Thyroid gland (tissue), 4 donors: ENCODE measurements at regions not wholly inside any gene's neighbourhood (a gene's known extent, or its start where the extent isn't known, plus 50 kb on each side); places are given as distances from the start of the nearest gene placed in this dataset.
"Not testable (repeated sequence)": the region's sequence is repeated elsewhere in the genome, so short reads cannot be mapped to it uniquely, and the experiment has no call there.

ENCODE experiments used
- DNase-seq, 2 donors: peaks; one replicate each; pipeline ENCODE4 v3.0.0-alpha.2; 2019
- H3K27ac ChIP-seq, 3 donors: fragments of 200-600 bp; sonication (generic); 1 replicate in 2 of 3; 2 replicates in 1 of 3; pipeline ENCODE4 v1.5.1; 2016 to 2019; ENCODE audit warnings: mild to moderate bottlenecking in 1 of 3, moderate library complexity in 1 of 3
- H3K27me3 ChIP-seq: fragments of 200-600 bp; sonication (generic); one replicate; pipeline ENCODE4 v1.5.1; 2019
- H3K36me3 ChIP-seq, 2 donors: fragments of 200-600 bp; sonication (generic); one replicate each; pipeline ENCODE4 v1.5.1; 2016 to 2019
- H3K4me1 ChIP-seq, 2 donors: fragments of 200-600 bp; sonication (generic); one replicate each; pipeline ENCODE4 v1.5.1; 2017 to 2019
- H3K4me3 ChIP-seq, 3 donors: fragments of 200-600 bp; sonication (generic); replicated peaks in 1 of 3; 1 replicate in 2 of 3; 2 replicates in 1 of 3; pipeline ENCODE4 v1.5.1; 2016; ENCODE audit warnings: mild to moderate bottlenecking in 1 of 3
- H3K9me3 ChIP-seq: fragments of 200-600 bp; sonication (generic); one replicate; pipeline ENCODE4 v1.5.1; 2017
- CTCF ChIP-seq, 6 experiments: fragments of 200-600 bp in 3 of 6; fragments of 450-650 bp in 3 of 6; sonication (generic) in 3 of 6; IDR thresholded peaks; one replicate each; pipeline ENCODE4 v1.5.1; 2016 to 2019; ENCODE audit warnings: antibody characterized with exemption in 6 of 6, mild to moderate bottlenecking in 2 of 6, inconsistent platforms in 1 of 6, moderate library complexity in 1 of 6
- POLR2A ChIP-seq, 2 donors: fragments of 450-650 bp; IDR thresholded peaks; one replicate each; pipeline ENCODE4 v1.6.1; 2017; ENCODE audit warnings: antibody characterized with exemption in 2 of 2, mild to moderate bottlenecking in 2 of 2, moderate library complexity in 1 of 2
- WGBS, 2 donors: methylation state at CpG; one replicate each; pipeline ENCODE4 v1.1.5; 2017; 5-methylcytosine and 5-hydroxymethylcytosine counted together
- intact Hi-C: fragments of 100-400 bp; cut with DNase I; formaldehyde crosslinking; loops from one replicate; pipeline ENCODE4 v1.15.1; 2023

- peak; percentile 54 to 62 for DNase-seq
- intact Hi-C loops = no loop called here
- Histone ChIP-seq H3K27me3 (no peaks in the 10 kb centered on the region), H3K4me1 (peaks cover 33 to 45% of the 10 kb centered on the region in 2 donors), H3K4me3 (no peak overlapping the region), H3K9me3 (no peaks in the 10 kb centered on the region), H3K27ac (peak overlapping the region; percentile 75 to 89 (median 82)), H3K36me3 (no peaks in the 10 kb centered on the region)
- 30 to 35% methylated on average over 21 of the region's 21 CpGs for WGBS, 2 donors
- peak in 2 of 6 experiments; percentile 2 to 12 for TF ChIP-seq CTCF (IDR thresholded peaks at IDR 0.05)
- TF ChIP-seq POLR2A (IDR thresholded peaks at IDR 0.05) = no peak
Measured at GRCh38 chr2:105487142-105488069, 88.6 kb upstream of the FHL2 start.

GRCh38 chr2:105486762-105487141 is 87.9 kb upstream of the FHL2 start:
- intact Hi-C loops = no loop called here
- Histone ChIP-seq H3K9me3 (no peaks in the 10 kb centered on the region), H3K4me3 (no peak overlapping the region), H3K36me3 (no peaks in the 10 kb centered on the region), H3K4me1 (peaks cover 33 to 45% of the 10 kb centered on the region in 2 donors), H3K27ac (peak overlapping the region; percentile 75 to 89 (median 82)), H3K27me3 (no peaks in the 10 kb centered on the region)
- 13 to 32% methylated on average over 3 of the region's 3 CpGs for WGBS, 2 donors
- DNase-seq = peak; percentile 27 to 39
- TF ChIP-seq CTCF (IDR thresholded peaks at IDR 0.05) (peak in 3 of 6 experiments; percentile 14 to 27 (median 18)), POLR2A (IDR thresholded peaks at IDR 0.05) (no peak)

GRCh38 chr2:105478670-105479069 is 79.8 kb upstream of the FHL2 start:
- Histone ChIP-seq H3K4me3 (no peak overlapping the region), H3K27me3 (no peaks in the 10 kb centered on the region), H3K27ac (no peak overlapping the region), H3K9me3 (no peaks in the 10 kb centered on the region), H3K4me1 (no peaks in the 10 kb centered on the region), H3K36me3 (no peaks in the 10 kb centered on the region)
- TF ChIP-seq CTCF (IDR thresholded peaks at IDR 0.05) (no peak), POLR2A (IDR thresholded peaks at IDR 0.05) (no peak)
- 81 to 86% methylated on average over 2 of the region's 2 CpGs for WGBS, 2 donors
- intact Hi-C loops = no loop called here
- no peak for DNase-seq

- H3K4me1 ChIP-seq, H3K4me3 ChIP-seq, DNase-seq, H3K27ac ChIP-seq, intact Hi-C loops, H3K36me3 ChIP-seq, H3K27me3 ChIP-seq, H3K9me3 ChIP-seq: not testable (repeated sequence)
- WGBS, 2 donors = 98 to 100% methylated on average over 8 to 9 of the region's 10 CpGs
Measured at GRCh38 chr2:105477050-105477620, 78.3 kb upstream of the FHL2 start.

GRCh38 chr2:105473011-105473410 is 74.2 kb upstream of the FHL2 start:
- 83 to 88% methylated on average over 5 of the region's 5 CpGs for WGBS, 2 donors
- no peaks in the 10 kb centered on the region for H3K4me1 ChIP-seq
- H3K27ac ChIP-seq = no peak overlapping the region
- H3K36me3 ChIP-seq = no peaks in the 10 kb centered on the region
- H3K9me3 ChIP-seq = no peaks in the 10 kb centered on the region
- no peak for TF ChIP-seq CTCF (IDR thresholded peaks at IDR 0.05)
- no peak for TF ChIP-seq POLR2A (IDR thresholded peaks at IDR 0.05)
- no peak for DNase-seq
- H3K27me3 ChIP-seq = no peaks in the 10 kb centered on the region
- intact Hi-C loops = no loop called here
- H3K4me3 ChIP-seq = no peak overlapping the region
